Breast epithelium (tissue), 3 donors: ENCODE measurements at regions not wholly inside any gene's neighbourhood (a gene's known extent, or its start where the extent isn't known, plus 50 kb on each side); places are given as distances from the start of the nearest gene placed in this dataset.

Source experiments
- POLR2A ChIP-seq: fragments of 450-650 bp; IDR thresholded peaks from one replicate; pipeline ENCODE4 v1.6.1; 2016; ENCODE audit warnings: antibody characterized with exemption, mild to moderate bottlenecking, moderate library complexity
- POLR2AphosphoS5 ChIP-seq, 3 donors: sonication (generic); formaldehyde crosslinking; IDR thresholded peaks; one replicate each; pipeline ENCODE4 v1.6.1; 2017; ENCODE audit warnings: antibody characterized with exemption in 3 of 3
- TF ChIP-seq, protein P1 (sequence below), 3 donors: fragments of 450-650 bp; IDR thresholded peaks; one replicate each; pipeline ENCODE4 v1.5.1; 2016 to 2017; ENCODE audit warnings: antibody characterized with exemption in 3 of 3, mild to moderate bottlenecking in 3 of 3, moderate library complexity in 3 of 3

DNA sequence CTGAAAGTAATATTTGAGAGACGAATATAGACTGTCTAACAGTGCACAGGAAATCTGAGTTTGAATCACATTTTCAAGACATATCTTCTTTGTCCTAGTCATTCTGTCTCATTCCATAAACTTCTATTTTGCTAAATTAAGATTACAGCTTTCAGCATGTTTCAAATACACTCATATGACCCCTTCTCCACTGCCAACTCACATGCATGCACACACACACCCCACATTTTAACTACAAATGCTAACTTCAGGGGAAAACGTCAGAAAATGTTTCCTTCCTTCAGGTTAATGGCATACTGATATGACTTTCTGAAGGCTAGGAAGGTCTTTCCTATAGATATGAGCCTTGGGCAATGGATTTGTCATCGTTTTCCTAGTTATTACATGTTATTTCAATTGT is 373.7 kb downstream of the RBM43 start:
- TF ChIP-seq, protein P1, sequence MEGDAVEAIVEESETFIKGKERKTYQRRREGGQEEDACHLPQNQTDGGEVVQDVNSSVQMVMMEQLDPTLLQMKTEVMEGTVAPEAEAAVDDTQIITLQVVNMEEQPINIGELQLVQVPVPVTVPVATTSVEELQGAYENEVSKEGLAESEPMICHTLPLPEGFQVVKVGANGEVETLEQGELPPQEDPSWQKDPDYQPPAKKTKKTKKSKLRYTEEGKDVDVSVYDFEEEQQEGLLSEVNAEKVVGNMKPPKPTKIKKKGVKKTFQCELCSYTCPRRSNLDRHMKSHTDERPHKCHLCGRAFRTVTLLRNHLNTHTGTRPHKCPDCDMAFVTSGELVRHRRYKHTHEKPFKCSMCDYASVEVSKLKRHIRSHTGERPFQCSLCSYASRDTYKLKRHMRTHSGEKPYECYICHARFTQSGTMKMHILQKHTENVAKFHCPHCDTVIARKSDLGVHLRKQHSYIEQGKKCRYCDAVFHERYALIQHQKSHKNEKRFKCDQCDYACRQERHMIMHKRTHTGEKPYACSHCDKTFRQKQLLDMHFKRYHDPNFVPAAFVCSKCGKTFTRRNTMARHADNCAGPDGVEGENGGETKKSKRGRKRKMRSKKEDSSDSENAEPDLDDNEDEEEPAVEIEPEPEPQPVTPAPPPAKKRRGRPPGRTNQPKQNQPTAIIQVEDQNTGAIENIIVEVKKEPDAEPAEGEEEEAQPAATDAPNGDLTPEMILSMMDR (IDR thresholded peaks at IDR 0.05) = no peak
- TF ChIP-seq POLR2AphosphoS5 (IDR thresholded peaks at IDR 0.05) = no peak
- no peak for TF ChIP-seq POLR2A
